ENCODE measurements at regions not wholly inside any gene's neighbourhood (a gene's known extent, or its start where the extent isn't known, plus 50 kb on each side); places are given as distances from the start of the nearest gene placed in this dataset.

GRCh38 chr20:7650086-7650879 is 290.0 kb downstream of the HAO1 start:
- Histone ChIP-seq H3K9ac (ENCODE audit: low read depth, low read length) (no peak overlapping the region), H3K4me1 (ENCODE audit: insufficient read depth, low read length) (no peaks in the 10 kb centered on the region), H3K9me3 (ENCODE audit: control insufficient read depth, insufficient read depth, low read length) (no peaks in the 10 kb centered on the region), H3K36me3 (ENCODE audit: insufficient read depth, low read length) (no peaks in the 10 kb centered on the region)

- no peak overlapping the region for H3K9ac ChIP-seq (ENCODE audit: low read depth, low read length)
- no peaks in the 10 kb centered on the region for H3K4me1 ChIP-seq (ENCODE audit: insufficient read depth, low read length)
- no peaks in the 10 kb centered on the region for H3K36me3 ChIP-seq (ENCODE audit: insufficient read depth, low read length)
Measured at GRCh38 chr20:7654231-7654630, 286.0 kb downstream of the HAO1 start.

DNA sequence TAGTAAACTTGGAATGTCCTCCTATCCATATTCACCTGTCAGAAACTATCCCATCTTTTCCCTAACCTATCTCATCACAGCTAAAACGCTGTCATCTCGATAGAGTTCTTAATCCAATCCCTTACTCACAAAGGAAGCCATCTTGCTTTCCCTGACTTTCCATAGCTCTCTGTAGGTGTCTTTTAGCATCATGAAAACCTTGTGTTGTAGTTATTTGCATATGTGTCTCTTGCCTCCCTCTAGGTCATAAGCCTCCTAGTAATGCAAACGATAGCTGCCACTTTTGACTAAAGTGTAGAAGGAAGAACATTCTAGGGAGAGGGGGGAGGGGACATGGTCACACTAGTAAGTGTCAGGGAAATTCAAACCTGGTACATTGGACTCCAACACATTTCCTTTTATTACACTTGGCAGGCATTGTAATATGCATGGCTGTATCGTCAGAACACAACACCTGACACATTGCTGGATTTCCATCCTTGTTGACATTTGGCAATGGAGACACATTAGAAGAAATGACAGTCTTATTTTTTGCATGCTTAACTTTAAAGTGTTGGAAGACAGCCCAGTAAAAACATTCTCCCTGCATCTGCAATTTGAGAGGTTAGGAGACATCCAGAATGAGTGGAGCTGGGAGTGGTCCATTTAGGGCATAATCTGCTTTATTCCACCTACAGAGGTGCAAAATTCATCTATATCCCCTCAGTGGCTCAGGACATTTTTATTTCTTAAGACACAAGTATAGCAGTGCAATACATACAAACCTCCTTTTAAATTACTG is 283.4 kb downstream of the HAO1 start:
- no peaks in the 10 kb centered on the region for H3K36me3 ChIP-seq (ENCODE audit: insufficient read depth, low read length)
- H3K9me3 ChIP-seq (ENCODE audit: control insufficient read depth, insufficient read depth, low read length), result no peaks in the 10 kb centered on the region
- no peak overlapping the region for H3K9ac ChIP-seq (ENCODE audit: low read depth, low read length)
- 0 out of 2 replicates have a peak, but pooled peaks cover 6% of the 10 kb centered on the region for H3K4me1 ChIP-seq (ENCODE audit: insufficient read depth, low read length)

More at GRCh38 chr20:7654231-7654630, 286.0 kb downstream of the HAO1 start:
- H3K9me3 ChIP-seq (ENCODE audit: control insufficient read depth, insufficient read depth, low read length), result no peaks in the 10 kb centered on the region

DNA sequence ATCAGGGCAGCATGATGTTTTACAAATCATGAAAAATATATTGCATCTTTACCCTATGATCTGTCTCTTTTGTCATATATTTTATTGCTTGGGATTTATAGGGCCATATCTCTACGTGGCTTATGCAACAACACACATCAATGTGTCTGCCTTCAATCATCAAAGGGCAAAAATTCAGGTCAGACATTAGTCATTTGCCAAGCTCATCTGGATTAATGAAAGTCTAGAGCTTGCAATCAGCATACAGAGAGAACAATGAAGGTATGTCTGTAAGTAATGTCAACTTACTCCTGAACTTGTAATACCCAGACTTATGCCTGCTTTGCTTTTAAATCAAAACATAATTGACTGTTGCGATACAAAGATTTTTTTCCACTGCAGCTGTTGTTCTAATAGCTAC is 282.7 kb downstream of the HAO1 start:
- H3K4me1 ChIP-seq (ENCODE audit: insufficient read depth, low read length), result 0 out of 2 replicates have a peak, but pooled peaks cover 6% of the 10 kb centered on the region
- no peaks in the 10 kb centered on the region for H3K36me3 ChIP-seq (ENCODE audit: insufficient read depth, low read length)
- H3K9me3 ChIP-seq (ENCODE audit: control insufficient read depth, insufficient read depth, low read length), result no peaks in the 10 kb centered on the region
- H3K9ac ChIP-seq (ENCODE audit: low read depth, low read length), result no peak overlapping the region

DNA sequence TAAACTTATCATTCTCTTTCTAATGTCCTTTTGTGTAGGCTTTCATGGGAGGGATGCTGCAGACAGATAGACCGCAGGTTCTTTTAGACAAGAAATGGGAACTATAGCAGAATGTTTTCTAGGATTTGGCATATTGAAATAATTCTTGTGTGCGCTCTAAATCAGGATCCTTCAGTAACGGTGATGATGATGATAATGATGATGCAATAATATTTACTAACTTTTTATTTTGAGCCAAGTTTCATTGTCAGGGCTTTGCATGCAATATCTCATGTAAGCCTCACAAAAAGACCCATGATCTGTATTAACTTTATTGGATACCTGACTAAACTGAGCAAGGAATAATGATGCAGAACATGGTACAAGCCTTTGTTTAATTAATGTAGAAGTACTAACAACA is 280.1 kb downstream of the HAO1 start:
- Histone ChIP-seq H3K9me3 (ENCODE audit: control insufficient read depth, insufficient read depth, low read length) (no peaks in the 10 kb centered on the region), H3K4me1 (ENCODE audit: insufficient read depth, low read length) (0 out of 2 replicates have a peak, but pooled peaks cover 6% of the 10 kb centered on the region), H3K36me3 (ENCODE audit: insufficient read depth, low read length) (no peaks in the 10 kb centered on the region), H3K9ac (ENCODE audit: low read depth, low read length) (no peak overlapping the region)

- Histone ChIP-seq H3K9ac (ENCODE audit: low read depth, low read length) (no peak overlapping the region), H3K36me3 (ENCODE audit: insufficient read depth, low read length) (no peaks in the 10 kb centered on the region), H3K9me3 (ENCODE audit: control insufficient read depth, insufficient read depth, low read length) (no peaks in the 10 kb centered on the region), H3K4me1 (ENCODE audit: insufficient read depth, low read length) (no peaks in the 10 kb centered on the region)
Measured at GRCh38 chr20:7665376-7665775, 274.9 kb downstream of the HAO1 start.

DNA sequence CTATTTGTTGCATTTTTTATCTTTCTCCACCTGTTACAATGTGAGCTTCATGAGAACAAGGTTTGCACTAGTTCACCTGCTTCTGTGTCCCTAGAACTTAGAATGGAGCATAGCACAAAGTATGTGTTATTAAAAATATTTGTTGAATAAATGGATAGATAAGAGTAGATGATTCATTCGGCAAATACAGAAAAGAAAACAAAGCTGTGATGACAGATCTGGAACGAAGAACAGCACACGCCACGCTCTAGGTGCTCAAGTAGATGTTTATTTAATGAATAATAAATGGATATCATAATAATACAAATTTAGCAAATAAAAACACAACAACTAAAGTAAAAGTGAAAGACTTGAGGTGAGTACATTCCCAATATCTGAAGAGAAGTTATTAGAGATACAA is 273.1 kb downstream of the HAO1 start:
- Histone ChIP-seq H3K9me3 (ENCODE audit: control insufficient read depth, insufficient read depth, low read length) (no peaks in the 10 kb centered on the region), H3K4me1 (ENCODE audit: insufficient read depth, low read length) (no peaks in the 10 kb centered on the region), H3K36me3 (ENCODE audit: insufficient read depth, low read length) (no peaks in the 10 kb centered on the region), H3K9ac (ENCODE audit: low read depth, low read length) (no peak overlapping the region)

DNA sequence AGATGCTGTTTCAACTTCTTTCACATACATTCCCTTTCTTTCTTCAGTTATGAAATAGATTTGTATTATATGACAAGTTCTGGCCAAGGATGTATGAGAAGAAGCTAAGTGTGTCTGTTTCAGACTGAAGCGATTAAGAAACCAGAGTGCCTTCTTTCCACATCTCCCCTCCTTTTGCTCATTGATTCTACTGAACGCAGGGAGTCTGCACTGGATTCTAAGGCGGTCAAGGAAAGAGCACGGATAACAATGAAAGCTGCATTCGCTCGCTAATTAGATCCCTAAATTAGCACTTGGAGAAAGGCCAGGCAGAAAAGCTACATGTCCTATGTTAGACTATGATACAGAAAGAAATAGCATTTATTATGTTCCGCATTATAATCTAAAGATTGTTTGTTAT is 267.7 kb downstream of the HAO1 start:
- 0 out of 2 replicates have a peak, but pooled peaks cover 5% of the 10 kb centered on the region for H3K4me1 ChIP-seq (ENCODE audit: insufficient read depth, low read length)
- H3K36me3 ChIP-seq (ENCODE audit: insufficient read depth, low read length), result no peaks in the 10 kb centered on the region
- H3K9me3 ChIP-seq (ENCODE audit: control insufficient read depth, insufficient read depth, low read length), result no peaks in the 10 kb centered on the region
- H3K9ac ChIP-seq (ENCODE audit: low read depth, low read length), result no peak overlapping the region

DNA sequence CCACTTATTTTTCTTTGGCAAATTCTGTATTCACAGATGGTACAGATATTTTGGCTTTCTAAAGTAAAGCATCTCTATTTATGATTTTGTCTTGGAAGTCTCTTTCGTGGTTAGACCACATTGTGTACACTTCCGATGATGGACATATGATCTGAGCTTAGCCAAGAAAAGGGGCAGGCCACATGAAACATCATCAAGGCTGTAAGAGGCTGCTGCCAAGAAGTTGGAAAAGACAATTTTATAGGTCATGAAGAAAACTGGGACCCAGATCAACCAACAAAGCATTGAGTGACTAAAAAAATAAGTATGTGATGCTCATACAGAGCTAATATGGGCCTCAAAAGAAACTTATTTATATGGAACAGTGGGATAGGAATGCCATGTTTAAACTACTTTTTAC is 266.4 kb downstream of the HAO1 start:
- Histone ChIP-seq H3K9ac (ENCODE audit: low read depth, low read length) (no peak overlapping the region), H3K4me1 (ENCODE audit: insufficient read depth, low read length) (0 out of 2 replicates have a peak, but pooled peaks cover 5% of the 10 kb centered on the region), H3K36me3 (ENCODE audit: insufficient read depth, low read length) (no peaks in the 10 kb centered on the region), H3K9me3 (ENCODE audit: control insufficient read depth, insufficient read depth, low read length) (no peaks in the 10 kb centered on the region)

GRCh38 chr20:7682916-7683315 is 257.3 kb downstream of the HAO1 start:
- Histone ChIP-seq H3K9me3 (ENCODE audit: control insufficient read depth, insufficient read depth, low read length) (no peaks in the 10 kb centered on the region), H3K9ac (ENCODE audit: low read depth, low read length) (no peak overlapping the region), H3K4me1 (ENCODE audit: insufficient read depth, low read length) (no peaks in the 10 kb centered on the region), H3K36me3 (ENCODE audit: insufficient read depth, low read length) (no peaks in the 10 kb centered on the region)

GRCh38 chr20:7687065-7687464 is 253.2 kb downstream of the HAO1 start:
- Histone ChIP-seq H3K9ac (ENCODE audit: low read depth, low read length) (no peak overlapping the region), H3K36me3 (ENCODE audit: insufficient read depth, low read length) (no peaks in the 10 kb centered on the region), H3K4me1 (ENCODE audit: insufficient read depth, low read length) (no peaks in the 10 kb centered on the region), H3K9me3 (ENCODE audit: control insufficient read depth, insufficient read depth, low read length) (no peaks in the 10 kb centered on the region)

GRCh38 chr20:7689151-7689550 is 251.1 kb downstream of the HAO1 start:
- no peaks in the 10 kb centered on the region for H3K9me3 ChIP-seq (ENCODE audit: control insufficient read depth, insufficient read depth, low read length)
- no peaks in the 10 kb centered on the region for H3K4me1 ChIP-seq (ENCODE audit: insufficient read depth, low read length)
- H3K36me3 ChIP-seq (ENCODE audit: insufficient read depth, low read length), result no peaks in the 10 kb centered on the region
- H3K9ac ChIP-seq (ENCODE audit: low read depth, low read length), result no peak overlapping the region

GRCh38 chr20:7691647-7692269 is 248.5 kb downstream of the HAO1 start:
- Histone ChIP-seq H3K4me1 (ENCODE audit: insufficient read depth, low read length) (no peaks in the 10 kb centered on the region), H3K9me3 (ENCODE audit: control insufficient read depth, insufficient read depth, low read length) (no peaks in the 10 kb centered on the region), H3K9ac (ENCODE audit: low read depth, low read length) (no peak overlapping the region)

GRCh38 chr20:7692478-7692877 is 247.8 kb downstream of the HAO1 start:
- no peaks in the 10 kb centered on the region for H3K4me1 ChIP-seq (ENCODE audit: insufficient read depth, low read length)
- H3K36me3 ChIP-seq (ENCODE audit: insufficient read depth, low read length), result no peaks in the 10 kb centered on the region
- H3K9me3 ChIP-seq (ENCODE audit: control insufficient read depth, insufficient read depth, low read length), result no peaks in the 10 kb centered on the region
- H3K9ac ChIP-seq (ENCODE audit: low read depth, low read length), result no peak overlapping the region

More at GRCh38 chr20:7691647-7692269, 248.5 kb downstream of the HAO1 start:
- H3K36me3 ChIP-seq (ENCODE audit: insufficient read depth, low read length), result no peaks in the 10 kb centered on the region
